HG02981 (cell line): ENCODE measurements at regions not wholly inside any gene's neighbourhood (a gene's known extent, or its start where the extent isn't known, plus 50 kb on each side); places are given as distances from the start of the nearest gene placed in this dataset.

Experiments used
- ATAC-seq: cut with Tn5 transposase; IDR thresholded peaks from one replicate; pipeline ENCODE4 v1.9.1; 2021; ENCODE audit warnings: mild to moderate bottlenecking, moderate library complexity; ENCODE audit not compliant: unreplicated experiment

- no peak for ATAC-seq
Measured at GRCh38 chr6:98514073-98514720, 320.2 kb upstream of the POU3F2 start.

GRCh38 chr6:98514796-98515195, 319.6 kb upstream of the POU3F2 start:
- ATAC-seq: no peak

GRCh38 chr6:98516206-98516605, 318.2 kb upstream of the POU3F2 start:
- no peak for ATAC-seq

- ATAC-seq: no peak
Measured at GRCh38 chr6:98516866-98517265, 317.5 kb upstream of the POU3F2 start.

- no peak for ATAC-seq
Measured at GRCh38 chr6:98525860-98526259, 308.5 kb upstream of the POU3F2 start.

- no peak for ATAC-seq
Measured at GRCh38 chr6:98526465-98526864, 307.9 kb upstream of the POU3F2 start.

- ATAC-seq: no peak
Measured at GRCh38 chr6:98529364-98529763, 305.0 kb upstream of the POU3F2 start.

GRCh38 chr6:98530732-98531131, 303.6 kb upstream of the POU3F2 start:
- no peak for ATAC-seq

GRCh38 chr6:98532004-98532403, 302.4 kb upstream of the POU3F2 start:
- no peak for ATAC-seq

- no peak for ATAC-seq
Measured at GRCh38 chr6:98539741-98540140, 294.6 kb upstream of the POU3F2 start.

GRCh38 chr6:98546376-98546775, 288.0 kb upstream of the POU3F2 start:
- ATAC-seq: no peak

- ATAC-seq: no peak
Measured at GRCh38 chr6:98547151-98547550, 287.2 kb upstream of the POU3F2 start.

GRCh38 chr6:98547634-98548033, 286.7 kb upstream of the POU3F2 start:
- no peak for ATAC-seq

- ATAC-seq: no peak
Measured at GRCh38 chr6:98548301-98548700, 286.1 kb upstream of the POU3F2 start.

GRCh38 chr6:98560418-98560817, 274.0 kb upstream of the POU3F2 start:
- ATAC-seq: no peak

- ATAC-seq: no peak
Measured at GRCh38 chr6:98560841-98561240, 273.5 kb upstream of the POU3F2 start.

- no peak for ATAC-seq
Measured at GRCh38 chr6:98566126-98566525, 268.2 kb upstream of the POU3F2 start.

- no peak for ATAC-seq
Measured at GRCh38 chr6:98572579-98572978, 261.8 kb upstream of the POU3F2 start.

GRCh38 chr6:98574984-98575383, 259.4 kb upstream of the POU3F2 start:
- no peak for ATAC-seq

- ATAC-seq: no peak
Measured at GRCh38 chr6:98576791-98577190, 257.6 kb upstream of the POU3F2 start.

- ATAC-seq: no peak
Measured at GRCh38 chr6:98578016-98578415, 256.4 kb upstream of the POU3F2 start.

- ATAC-seq: no peak
Measured at GRCh38 chr6:98579079-98579478, 255.3 kb upstream of the POU3F2 start.

- ATAC-seq: no peak
Measured at GRCh38 chr6:98579941-98580340, 254.4 kb upstream of the POU3F2 start.
